Activated CD8-positive, alpha-beta memory T cell treated with anti-CD3 and anti-CD28 coated beads, Interleukin-2, amount 50 U/mL, for 1 hour (primary cell): ENCODE measurements at regions not wholly inside any gene's neighbourhood (a gene's known extent, or its start where the extent isn't known, plus 50 kb on each side); places are given as distances from the start of the nearest gene placed in this dataset.

Experiments
- DNase-seq: peaks from one replicate; pipeline ENCODE4 v3.0.0-alpha.2; 2020; ENCODE audit errors: extremely low read depth

DNA sequence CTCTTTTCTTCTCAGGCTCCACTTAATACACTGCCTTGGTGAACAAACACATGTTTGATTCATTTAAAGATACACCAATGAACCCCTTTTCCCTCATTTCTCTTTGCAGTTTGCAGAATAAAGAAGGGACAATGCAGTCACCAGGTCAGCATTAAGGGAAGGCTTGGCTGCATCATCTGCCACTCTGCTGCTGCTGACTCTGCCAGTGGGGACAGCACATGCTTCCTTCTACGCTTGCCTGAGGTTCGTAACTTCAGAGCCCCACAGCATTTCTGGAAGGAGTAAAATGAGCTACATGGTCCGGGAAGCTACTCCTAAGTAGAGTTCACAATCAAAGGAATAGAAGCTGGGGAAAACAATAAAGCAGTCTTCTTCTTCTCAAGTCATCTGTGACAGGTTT lies 178.9 kb upstream of the GATB start:
- DNase-seq = no peak

DNA sequence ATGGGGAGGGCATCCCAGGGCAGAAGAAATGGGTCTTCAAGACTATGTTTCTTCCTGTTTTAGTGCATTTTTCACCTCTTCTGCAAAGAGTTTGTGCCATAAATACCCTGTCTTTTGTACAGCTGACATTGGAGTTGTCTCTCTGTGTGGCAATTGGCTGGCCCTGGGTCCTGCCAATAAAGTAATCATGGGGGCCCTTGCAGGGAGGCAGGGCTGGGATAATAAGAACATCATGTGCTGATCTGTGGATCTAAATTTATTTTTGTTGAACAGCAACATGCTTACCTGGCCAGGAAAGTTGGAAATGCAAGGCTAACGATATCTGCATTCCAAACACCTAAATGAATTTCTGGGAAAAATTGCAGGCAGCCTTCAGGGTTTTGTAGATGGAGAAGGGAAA lies 174.6 kb upstream of the GATB start:
- DNase-seq = no peak

DNA sequence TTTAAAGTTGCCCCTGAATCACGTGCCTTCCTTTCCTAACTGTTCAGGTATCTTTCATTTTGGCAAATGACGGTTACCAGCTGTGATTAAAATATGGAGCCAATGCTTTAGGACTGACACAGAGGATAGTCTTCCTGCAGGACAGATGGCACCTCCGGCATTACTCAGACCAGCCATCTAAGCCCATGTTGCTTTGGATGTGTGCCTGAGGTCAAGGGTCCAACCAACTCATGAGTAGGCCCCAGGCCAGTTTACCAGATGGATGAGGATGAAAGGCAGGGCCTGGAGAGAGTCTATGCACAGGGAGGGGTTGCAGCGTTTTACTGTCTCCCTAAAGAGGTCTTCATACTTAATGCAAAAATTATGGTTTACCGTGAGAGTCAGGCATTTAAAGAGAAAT lies 174.0 kb upstream of the GATB start:
- no peak for DNase-seq

DNA sequence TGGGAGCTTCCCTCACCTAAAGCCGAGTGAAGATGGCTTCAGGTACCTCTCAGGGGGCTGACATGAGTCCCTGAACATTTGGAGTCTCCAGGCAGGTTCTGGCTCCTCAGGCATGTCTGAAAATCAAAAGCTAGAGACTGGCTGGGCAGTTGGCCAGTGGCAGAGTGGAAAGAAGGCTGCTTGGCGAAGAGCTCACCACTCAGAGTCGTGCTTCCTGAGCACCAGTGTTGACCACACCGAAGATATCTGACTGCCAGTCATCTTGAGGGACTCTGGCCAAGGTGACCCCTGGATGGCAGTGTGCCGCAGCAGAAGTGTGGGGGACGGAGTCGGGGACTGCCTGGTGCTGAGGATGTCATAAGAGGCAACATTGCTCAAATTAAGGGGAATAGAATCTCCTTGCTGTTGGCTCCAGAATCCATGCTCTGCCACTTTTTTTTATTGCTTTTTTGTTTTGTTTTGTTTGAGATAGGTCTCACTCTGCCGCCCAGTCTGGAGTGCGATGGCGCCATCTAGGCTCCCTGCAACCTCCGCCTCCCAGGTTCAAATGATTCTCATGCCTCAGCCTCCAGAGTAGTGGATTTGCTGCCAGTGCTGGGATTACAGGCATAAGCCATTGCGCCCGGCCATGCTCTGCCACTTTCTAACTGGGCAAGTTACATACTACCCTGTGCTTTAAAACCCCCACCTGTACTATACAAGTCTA lies 172.5 kb upstream of the GATB start:
- no peak for DNase-seq

DNA sequence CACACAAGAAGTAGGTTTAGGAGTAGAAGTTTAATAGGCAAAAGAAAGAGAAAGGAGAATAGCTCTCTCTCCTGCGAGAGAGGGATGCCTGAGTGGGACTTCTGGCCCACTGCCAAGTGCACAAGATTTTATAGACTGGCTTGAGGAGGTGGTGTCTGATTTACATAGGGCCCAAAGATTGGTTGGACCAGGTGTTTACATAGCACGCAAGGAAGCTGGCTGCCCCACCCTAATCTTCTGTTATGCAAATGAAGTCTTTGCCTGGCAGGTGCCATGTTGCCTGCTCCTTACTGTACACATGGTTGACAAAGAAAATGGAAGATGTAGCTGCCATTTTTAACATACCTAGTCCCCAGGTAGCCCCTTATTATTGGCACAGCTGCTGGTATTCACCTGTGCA lies 170.8 kb upstream of the GATB start:
- no peak for DNase-seq

DNA sequence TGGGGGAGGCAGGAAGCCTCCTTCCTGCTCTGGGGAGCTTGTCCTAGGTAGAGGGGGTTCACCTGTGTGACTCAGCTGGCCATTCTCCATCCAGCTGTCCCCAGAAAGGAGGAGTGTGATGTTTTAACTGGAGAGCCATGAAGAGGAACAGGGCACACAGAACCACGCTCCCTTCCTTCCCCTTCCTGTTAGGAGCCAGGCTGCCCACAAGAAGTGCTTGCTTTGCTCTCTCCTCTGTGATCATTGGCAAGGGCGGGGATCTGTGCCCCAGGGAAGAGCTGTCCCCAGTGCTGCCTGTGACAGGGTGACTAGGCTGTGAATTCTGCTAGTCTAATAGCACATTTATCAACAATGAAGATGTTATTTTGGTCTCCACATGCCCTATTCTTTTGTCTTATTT lies 169.6 kb upstream of the GATB start:
- no peak for DNase-seq

DNA sequence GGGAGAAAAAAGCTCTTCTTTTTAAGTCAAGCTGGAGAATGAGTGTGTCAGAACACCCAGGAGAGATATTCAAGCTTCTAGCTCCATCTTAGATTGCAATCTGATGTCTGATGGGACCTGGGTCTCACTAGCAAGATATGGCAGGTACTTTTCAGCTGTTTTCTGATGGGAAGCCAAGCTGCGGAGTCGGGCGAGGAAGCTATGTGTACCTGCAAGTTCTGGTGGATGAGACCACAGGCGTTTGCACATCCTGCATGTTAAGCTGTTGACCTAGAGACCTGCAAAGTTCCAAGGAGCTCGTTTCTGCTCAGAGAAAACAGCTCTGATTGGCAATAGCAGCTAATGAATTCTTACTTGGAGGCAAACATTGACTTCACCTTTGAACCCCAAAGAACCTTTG lies 167.3 kb upstream of the GATB start:
- no peak for DNase-seq

DNA sequence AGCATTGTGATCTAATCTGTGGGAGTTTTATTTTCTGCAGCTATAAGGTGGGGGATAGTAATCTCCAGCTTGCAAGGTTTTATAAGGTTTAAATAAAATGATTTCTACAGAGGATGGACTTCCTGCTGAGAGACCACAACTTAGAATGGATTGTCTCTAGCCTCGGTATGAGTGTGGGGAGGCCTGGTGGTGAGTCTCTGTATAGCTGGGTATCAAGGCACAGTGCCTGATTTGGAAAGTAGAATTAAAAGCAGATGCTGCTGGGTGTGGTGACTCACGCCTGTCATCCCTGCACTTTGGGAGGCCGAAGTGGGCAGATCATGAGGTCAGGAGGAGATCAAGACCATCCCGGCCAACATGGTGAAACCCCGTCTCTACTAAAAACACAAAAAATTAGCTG lies 162.0 kb upstream of the GATB start:
- no peak for DNase-seq

DNA sequence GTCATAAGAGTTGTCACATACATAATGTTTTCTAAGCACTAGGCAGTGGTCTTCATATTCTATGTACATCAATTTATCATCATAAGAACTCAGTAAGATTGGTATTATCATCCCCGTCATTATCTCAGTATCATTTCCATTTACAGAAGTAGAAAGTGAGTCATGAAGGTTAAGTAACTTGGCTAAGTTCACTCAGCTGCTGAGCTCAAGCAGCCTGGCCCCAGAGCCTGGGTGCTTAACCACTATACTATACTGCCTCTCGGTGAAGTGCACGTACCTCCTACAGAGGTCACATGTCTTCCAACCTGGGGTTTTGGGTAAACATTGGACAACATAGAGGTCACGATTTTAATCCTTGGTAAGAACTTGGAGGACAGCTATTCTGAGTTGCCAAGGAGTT lies 161.5 kb upstream of the GATB start:
- DNase-seq = no peak

DNA sequence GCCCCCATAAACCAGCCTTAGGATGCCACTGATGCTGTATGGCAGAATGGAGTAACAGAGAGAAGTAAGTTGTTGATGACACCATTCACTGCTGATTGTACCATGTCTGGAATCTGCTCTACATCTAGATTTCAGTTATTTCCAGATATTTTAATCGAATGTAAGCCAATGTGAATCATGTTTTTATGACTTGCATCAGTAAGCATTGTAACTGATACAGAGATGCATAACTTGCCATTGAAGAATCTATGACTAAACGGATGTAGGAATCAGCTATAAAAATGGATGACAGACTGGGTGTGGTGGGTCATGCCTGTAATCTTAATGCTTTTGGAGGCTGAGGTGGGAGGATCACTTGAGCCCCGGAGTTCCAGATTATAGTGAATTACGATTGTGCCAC lies 161.0 kb upstream of the GATB start:
- no peak for DNase-seq

DNA sequence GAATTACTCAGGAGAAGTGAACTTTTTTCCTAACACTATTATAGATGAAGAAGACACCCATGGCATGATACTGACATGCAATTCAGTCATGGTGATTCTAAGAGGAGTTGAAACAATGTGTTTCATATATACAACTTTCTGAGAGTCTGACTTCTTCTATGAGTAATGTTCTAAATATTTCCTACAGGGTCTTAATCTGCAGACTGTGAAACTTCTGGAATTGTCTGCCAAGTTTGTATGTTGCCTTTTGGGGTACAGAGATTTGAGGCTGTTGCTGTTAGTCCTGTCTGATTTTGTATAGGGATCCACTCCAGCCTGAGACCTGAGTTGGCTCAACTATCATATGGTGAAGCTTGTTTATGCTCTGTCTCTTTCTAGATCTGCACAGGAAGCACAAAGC lies 160.6 kb upstream of the GATB start:
- no peak for DNase-seq

DNA sequence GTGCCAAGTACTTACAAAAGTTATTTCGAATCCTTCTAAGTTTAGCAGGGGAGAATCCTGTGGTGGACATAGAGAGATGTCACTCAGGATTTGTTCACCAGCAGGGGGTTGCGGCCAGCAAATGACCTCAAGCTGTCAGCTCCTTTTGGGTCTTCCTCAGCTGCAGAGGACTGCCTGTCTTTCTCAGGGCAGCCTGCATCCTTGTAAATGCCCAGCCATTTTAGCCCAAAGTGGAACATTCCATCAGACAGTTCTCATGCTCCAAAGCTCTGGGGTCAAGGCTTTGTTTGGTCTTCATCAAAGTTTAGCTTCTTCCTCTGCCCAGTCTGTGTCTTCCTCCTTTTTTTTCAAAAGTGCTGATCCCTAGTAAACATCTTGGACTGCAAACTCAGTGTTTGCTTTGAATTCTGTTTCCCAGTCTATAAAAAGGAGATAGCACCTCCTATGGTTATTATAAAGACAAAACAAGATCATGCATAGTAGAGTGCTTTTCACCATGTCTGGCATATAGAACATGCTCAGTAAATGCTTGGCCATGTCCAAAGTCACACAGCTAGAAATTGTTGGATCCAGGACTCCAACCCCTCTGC lies 156.4 kb upstream of the GATB start:
- DNase-seq = no peak

DNA sequence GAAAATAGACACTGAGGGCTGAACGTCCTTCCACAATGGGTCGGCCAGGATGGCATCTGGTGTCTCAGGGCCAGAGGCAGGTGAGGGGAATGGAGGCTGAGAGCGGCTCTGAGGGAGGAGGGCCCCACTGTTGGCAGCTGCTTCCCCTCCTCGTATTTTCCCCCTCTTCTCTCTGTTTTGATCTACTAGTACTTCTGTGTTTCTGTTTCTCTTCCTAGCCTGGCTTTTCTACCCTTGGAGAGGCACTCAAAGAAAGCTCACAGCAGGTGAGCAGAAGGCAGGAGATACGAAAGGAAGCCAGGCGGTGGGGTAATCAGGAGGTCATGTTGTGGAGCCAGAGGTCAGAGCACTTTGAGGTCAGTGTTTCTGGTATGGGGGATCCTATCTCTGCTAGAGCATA lies 151.8 kb upstream of the GATB start:
- no peak for DNase-seq

DNA sequence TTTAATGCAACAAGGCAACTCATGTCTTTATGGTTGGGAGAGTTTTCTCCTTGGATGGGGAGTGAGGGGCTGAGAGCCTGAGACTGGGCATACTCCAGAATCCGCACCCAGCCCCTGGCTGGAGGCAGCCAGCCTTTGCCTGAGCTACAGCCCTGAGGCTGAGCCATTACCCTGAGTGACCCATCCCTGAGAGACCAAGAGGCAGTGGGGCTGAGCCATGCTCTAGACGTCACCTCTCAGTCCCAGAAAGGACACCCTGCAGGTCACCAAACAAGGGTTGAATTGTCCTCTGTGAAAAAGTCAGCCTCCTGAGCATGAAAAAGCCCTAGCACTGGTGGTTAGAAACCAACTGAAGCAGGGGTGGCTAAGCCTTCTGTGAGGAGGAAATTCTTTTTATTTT lies 151.2 kb upstream of the GATB start:
- no peak for DNase-seq

DNA sequence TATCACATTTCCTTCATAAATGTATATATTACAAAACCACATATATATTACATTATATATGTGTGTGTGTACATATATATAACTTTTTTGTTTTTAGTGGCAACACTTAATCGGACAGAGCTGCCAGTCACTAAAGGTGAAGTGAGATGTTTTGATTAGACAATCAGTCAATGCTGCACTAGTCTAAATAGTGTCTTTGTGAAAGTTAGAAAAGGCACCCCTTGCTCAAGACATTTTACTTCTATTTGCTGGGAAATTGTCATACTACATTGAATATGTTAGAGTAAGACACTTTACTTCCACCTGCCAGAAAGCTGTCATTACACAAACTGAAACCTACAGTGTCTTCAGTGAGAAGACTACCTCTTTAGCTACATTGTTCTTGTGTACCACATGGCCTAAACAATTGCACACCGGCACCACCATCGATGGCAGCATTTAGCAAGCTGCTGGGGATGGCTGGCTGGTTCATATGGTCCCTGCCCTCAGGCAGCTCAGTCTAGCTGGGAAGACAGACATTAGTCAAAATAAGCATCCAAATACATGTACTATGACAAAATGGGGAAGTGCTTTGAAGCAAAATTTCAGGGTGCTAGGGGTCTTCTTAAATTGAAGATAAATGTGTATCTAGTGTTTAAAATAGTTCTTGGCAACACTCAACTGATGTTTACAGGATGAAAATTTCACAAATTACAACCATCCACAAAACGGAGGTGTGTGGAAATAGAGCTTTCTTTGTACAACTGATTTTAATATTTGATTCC lies 148.1 kb upstream of the GATB start:
- no peak for DNase-seq

DNA sequence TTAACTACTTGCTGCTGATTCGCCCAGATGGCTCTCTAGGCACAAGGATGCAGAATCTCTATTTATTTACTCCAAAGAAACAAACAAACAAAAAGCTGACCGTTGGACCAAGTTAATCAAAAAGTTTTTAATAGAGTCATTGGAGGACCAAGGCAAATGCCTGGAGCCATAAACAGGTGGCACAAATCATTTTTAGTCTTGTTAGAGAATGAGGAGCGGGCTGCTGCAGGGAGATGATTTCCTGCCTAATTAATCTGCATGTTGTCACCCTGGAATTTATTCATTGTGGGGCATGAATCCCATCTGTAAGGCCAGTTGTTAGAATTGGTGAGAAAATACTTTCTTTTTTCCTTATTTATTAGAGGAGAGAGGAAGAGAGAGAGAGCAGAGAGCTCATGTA lies 147.4 kb upstream of the GATB start:
- no peak for DNase-seq

DNA sequence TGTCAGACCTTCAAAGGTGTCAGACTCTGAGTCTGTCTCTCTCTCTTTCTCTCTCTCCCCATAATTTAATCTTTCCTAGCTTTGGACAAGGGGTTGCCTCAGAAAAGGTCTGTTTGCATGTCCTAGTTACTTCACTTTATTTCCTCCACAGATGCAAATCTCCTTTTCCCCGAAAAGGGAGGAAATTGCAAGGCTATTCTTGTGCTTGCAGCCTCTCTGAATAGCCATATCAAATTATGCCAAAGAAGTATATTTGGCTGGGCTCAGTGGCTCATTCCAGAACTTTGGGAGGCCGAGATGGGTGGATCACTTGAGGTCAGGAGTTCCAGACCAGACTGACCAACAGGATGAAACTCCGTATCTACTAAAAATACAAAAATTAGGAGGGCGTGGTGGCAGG lies 145.6 kb upstream of the GATB start:
- no peak for DNase-seq

DNA sequence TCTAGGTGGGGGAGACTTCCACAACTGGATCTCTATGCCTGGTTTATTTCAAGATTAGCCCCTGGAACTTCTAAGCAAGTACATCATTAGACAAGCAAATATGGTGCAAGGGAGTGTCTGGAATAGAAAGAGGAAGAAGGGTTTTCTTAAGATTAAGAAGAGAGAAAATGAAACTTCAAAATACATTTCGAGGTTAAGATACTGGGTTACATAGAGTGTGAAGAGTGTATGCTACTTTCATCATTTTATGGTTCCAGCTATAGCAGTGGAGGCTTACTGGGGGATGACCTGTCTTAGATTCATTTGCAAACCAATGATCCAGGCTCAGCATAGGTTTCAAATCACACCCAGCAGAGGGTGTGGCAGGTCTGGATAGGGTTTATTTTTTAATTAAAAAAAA lies 144.4 kb upstream of the GATB start:
- no peak for DNase-seq

DNA sequence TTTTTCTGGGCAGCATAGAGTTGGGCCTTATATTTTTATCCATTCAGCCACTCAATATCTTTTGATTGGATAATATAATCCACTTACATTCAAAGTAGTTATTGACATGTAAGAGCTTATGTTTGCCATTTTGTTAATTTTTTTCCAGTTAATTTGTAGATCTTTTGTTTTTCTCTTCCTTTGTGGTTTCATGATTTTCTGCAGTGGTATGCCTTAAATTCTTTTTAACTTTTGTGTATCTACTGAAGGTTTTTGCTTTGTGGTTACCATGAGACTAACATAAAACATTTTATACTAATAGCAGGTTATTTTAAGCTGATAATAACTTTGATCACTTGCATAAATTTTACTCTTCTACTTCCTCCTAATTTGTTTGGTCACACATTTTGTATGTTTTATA lies 140.8 kb upstream of the GATB start:
- no peak for DNase-seq

DNA sequence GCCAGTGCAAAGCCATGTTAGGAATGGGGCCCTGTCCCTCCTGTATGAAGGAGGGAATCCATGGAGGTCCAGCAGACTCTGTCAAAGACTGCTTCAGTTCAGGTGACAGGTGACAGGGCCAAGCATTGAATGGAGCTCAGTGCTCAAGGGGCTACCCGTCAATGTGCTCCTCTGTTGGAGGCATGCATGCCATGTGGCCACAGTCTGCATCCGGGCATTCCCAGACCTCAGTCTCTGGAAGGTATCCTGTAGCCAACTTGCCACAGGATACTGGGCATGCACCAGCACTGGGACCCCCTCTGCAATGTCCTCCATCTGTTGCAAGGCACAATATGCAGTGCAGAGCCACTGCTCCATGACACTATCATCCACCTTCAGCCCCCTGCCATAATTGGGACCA lies 136.1 kb upstream of the GATB start:
- no peak for DNase-seq

DNA sequence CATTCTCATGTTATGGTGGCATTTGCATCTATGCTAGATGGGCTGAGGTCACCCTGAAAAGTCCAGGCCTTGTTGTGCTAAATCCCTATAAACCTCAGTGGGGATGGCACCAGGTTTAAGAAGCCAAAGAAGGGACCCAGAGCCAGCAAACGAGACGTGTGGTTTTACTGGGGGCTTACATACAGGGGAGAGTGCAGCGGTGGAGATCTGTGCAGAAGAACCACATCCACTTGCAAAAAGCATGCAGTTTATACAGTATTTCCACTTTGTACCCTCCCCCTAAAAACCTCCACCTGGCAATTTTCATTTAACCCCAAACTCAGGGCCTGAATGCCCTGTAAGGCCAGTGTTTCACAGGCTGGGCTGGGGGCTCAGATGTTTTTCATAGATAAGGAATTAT lies 134.9 kb upstream of the GATB start:
- DNase-seq = no peak

DNA sequence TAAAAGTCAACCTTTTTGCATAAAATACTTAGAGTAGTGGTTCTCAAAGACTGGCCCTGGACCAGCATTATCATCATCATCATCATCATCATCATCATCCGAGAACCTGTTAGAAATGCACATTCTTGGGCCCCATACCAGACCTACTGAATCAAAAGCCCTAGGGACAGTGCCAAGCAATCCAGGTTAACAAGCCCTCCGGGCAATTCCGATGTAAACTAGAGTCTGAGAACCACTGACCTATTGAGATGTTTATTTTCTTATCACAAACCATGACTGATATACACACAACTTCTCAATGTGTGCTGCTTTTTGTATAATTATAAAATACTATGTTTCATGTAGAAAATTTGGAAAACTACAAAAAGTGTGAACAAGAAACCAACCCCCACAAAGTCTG lies 133.4 kb upstream of the GATB start:
- no peak for DNase-seq

DNA sequence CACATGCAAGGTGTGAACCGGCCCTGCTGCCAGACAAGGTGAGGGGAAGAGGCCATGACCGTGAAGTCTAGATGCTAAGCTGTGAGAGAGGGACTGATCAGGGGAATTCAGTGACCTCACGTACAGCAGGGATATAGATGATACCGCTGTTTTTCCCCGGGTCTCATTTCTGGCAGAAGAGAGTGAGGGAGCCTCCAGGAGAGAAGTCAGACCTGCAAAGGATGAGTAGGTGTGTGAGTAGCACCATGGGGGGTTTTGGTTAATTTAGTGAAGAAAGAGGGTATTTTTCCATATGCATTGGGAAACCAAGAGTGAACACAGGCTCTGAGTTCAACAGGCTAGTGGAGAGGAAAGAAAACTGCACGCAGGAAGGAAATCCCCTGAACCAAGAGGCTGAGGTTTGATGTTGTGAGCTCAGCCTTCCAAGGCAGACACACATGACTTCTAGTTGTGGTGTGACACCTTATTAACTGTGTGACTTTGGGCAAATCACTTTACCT lies 127.6 kb upstream of the GATB start:
- DNase-seq = no peak
